ENCODE measurements at regions not wholly inside any gene's neighbourhood (a gene's known extent, or its start where the extent isn't known, plus 50 kb on each side); places are given as distances from the start of the nearest gene placed in this dataset.

DNA sequence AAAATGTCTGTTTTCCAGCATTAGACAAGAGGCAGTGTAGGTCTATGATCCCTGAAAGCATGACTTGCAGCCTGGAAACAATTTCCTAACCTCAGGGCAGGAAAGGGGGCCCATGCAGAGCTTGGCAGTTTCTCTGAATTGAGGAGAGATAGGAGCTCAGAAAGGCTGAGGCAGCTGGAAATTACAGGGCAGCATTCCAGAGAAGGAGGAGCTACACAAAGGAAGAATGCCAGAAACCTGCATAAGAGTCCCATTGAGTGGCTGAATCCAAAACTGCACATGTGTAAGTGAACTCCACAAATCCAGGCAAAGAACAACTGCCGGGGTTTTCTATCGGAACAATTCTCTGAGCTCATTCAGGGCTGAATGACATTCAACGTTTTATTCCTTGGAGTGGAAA is 346.8 kb downstream of the PIK3R1 start:
- TF ChIP-seq SP1 (CRISPR knock-in tag; IDR thresholded peaks at IDR 0.05) = no peak
- TF ChIP-seq BRF1 (IDR thresholded peaks at IDR 0.05; ENCODE audit: borderline replicate concordance, extremely low read depth, insufficient read length) = no peak
- TF ChIP-seq POLR2A (conservative IDR thresholded peaks at IDR 0.05) = no peak
- no peak for TF ChIP-seq JUND (IDR thresholded peaks at IDR 0.05; ENCODE audit: borderline replicate concordance, low read depth, low read length)
- no peak for TF ChIP-seq JUND (tag; IDR thresholded peaks at IDR 0.05; ENCODE audit: borderline replicate concordance, low read depth, low read length)
- TF ChIP-seq TAF15 (IDR thresholded peaks at IDR 0.05; ENCODE audit: low read depth, low read length) = no peak
- no peak for TF ChIP-seq KLF6 (CRISPR knock-in tag; IDR thresholded peaks at IDR 0.05; ENCODE audit: borderline replicate concordance)
- TF ChIP-seq SMARCC2 (IDR thresholded peaks at IDR 0.05; ENCODE audit: low read depth) = no peak
- TF ChIP-seq, protein P1, sequence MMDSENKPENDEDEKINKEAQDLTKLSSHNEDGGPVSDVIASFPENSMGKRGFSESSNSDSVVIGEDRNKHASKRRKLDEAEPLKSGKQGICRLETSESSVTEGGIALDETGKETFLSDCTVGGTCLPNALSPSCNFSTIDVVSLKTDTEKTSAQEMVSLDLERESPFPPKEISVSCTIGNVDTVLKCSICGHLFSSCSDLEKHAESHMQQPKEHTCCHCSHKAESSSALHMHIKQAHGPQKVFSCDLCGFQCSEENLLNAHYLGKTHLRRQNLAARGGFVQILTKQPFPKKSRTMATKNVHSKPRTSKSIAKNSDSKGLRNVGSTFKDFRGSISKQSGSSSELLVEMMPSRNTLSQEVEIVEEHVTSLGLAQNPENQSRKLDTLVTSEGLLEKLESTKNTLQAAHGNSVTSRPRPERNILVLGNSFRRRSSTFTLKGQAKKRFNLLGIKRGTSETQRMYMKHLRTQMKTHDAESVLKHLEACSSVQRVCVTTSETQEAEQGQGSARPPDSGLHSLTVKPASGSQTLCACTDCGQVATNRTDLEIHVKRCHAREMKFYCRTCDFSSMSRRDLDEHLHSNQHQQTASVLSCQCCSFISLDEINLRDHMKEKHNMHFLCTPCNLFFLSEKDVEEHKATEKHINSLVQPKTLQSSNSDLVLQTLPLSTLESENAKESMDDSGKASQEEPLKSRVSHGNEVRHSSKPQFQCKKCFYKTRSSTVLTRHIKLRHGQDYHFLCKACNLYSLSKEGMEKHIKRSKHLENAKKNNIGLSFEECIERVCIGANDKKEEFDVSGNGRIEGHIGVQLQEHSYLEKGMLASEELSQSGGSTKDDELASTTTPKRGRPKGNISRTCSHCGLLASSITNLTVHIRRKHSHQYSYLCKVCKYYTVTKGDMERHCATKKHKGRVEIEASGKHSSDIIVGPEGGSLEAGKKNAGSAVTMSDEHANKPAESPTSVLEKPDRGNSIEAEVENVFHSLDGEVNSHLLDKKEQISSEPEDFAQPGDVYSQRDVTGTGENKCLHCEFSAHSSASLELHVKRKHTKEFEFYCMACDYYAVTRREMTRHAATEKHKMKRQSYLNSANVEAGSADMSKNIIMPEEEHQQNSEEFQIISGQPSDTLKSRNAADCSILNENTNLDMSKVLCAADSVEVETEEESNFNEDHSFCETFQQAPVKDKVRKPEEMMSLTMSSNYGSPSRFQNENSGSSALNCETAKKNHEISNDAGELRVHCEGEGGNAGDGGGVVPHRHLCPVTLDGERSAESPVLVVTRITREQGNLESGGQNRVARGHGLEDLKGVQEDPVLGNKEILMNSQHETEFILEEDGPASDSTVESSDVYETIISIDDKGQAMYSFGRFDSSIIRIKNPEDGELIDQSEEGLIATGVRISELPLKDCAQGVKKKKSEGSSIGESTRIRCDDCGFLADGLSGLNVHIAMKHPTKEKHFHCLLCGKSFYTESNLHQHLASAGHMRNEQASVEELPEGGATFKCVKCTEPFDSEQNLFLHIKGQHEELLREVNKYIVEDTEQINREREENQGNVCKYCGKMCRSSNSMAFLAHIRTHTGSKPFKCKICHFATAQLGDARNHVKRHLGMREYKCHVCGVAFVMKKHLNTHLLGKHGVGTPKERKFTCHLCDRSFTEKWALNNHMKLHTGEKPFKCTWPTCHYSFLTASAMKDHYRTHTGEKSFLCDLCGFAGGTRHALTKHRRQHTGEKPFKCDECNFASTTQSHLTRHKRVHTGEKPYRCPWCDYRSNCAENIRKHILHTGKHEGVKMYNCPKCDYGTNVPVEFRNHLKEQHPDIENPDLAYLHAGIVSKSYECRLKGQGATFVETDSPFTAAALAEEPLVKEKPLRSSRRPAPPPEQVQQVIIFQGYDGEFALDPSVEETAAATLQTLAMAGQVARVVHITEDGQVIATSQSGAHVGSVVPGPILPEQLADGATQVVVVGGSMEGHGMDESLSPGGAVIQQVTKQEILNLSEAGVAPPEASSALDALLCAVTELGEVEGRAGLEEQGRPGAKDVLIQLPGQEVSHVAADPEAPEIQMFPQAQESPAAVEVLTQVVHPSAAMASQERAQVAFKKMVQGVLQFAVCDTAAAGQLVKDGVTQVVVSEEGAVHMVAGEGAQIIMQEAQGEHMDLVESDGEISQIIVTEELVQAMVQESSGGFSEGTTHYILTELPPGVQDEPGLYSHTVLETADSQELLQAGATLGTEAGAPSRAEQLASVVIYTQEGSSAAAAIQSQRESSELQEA (IDR thresholded peaks at IDR 0.05; ENCODE audit: low read depth) = no peak

Data from K562 (cell line).